ENCODE measurements at regions not wholly inside any gene's neighbourhood (a gene's known extent, or its start where the extent isn't known, plus 50 kb on each side); places are given as distances from the start of the nearest gene placed in this dataset.

GRCh38 chr10:8312079-8312478, 257.6 kb downstream of the GATA3 start:
- TF ChIP-seq YY1 (IDR thresholded peaks at IDR 0.05), result no peak
- TF ChIP-seq CTCF (IDR thresholded peaks at IDR 0.05; ENCODE audit: low read depth, low read length, missing input control), result no peak
- TF ChIP-seq ATF3 (IDR thresholded peaks at IDR 0.05), result no peak
